ENCODE measurements at regions not wholly inside any gene's neighbourhood (a gene's known extent, or its start where the extent isn't known, plus 50 kb on each side); places are given as distances from the start of the nearest gene placed in this dataset.

DNA sequence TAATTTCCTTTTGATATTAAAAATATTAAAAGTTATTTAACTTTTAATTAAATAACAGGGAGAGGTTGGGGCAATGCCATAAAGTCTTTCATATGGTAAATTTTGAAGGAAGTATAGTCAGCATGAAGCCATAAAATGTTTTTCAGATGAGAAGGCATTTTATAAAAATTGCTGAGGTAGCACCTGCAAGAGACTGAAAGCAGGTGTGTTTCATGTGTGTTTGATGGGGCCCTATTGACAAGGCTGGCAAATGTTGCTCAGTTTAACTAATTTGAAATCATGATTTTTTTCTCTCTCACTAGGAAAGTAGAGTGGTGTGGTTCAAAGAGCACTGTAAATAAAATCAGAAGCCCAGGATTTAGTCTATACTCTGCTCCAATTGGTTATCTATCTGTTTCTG is 805.8 kb upstream of the C9orf72 start:
- H3K4me3 ChIP-seq (ENCODE audit: low read length) = no peak overlapping the region
- no peak for DNase-seq (ENCODE audit: low read depth)
- TF ChIP-seq, protein P1, sequence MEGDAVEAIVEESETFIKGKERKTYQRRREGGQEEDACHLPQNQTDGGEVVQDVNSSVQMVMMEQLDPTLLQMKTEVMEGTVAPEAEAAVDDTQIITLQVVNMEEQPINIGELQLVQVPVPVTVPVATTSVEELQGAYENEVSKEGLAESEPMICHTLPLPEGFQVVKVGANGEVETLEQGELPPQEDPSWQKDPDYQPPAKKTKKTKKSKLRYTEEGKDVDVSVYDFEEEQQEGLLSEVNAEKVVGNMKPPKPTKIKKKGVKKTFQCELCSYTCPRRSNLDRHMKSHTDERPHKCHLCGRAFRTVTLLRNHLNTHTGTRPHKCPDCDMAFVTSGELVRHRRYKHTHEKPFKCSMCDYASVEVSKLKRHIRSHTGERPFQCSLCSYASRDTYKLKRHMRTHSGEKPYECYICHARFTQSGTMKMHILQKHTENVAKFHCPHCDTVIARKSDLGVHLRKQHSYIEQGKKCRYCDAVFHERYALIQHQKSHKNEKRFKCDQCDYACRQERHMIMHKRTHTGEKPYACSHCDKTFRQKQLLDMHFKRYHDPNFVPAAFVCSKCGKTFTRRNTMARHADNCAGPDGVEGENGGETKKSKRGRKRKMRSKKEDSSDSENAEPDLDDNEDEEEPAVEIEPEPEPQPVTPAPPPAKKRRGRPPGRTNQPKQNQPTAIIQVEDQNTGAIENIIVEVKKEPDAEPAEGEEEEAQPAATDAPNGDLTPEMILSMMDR (conservative IDR thresholded peaks at IDR 0.05; ENCODE audit: low read length) = no peak

DNA sequence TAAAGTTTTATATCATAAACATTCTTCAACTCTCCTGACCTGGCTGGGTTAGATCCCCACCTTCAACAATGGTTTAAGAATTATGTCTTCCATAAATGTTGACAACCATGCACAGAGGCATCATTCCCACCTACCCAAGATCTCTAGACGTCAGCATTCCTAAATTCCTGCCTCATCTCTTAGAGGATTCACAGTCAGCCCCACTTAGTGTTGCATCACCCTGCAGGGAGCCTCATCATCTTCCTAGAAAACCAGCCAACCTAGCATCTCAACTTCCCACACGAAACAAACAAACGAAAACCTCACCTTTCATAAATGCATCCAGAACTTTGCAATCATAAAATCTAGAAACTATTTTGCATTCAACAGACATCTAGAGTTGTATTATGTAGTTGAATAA is 816.1 kb upstream of the C9orf72 start:
- TF ChIP-seq, protein P1 (conservative IDR thresholded peaks at IDR 0.05; ENCODE audit: low read length) = no peak
- DNase-seq (ENCODE audit: low read depth) = no peak
- no peak overlapping the region for H3K4me3 ChIP-seq (ENCODE audit: low read length)

DNA sequence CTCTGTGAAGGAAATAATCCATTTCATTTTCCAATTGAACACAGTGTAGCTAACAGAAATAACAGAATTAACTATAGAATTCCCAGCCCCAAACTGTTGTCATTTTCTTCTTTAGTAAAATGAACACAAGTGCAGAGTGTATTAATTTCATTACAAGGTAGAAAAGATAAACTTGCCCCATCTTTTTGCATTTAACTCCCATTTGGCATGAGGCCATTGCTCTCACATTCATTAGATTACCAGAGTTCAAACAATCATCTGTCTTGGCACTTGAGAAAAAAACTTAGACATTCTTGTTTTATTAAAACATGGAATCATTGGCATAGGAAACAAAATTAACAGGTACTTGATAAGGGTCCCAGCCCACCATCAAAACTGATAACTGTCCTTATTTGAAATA is 821.5 kb upstream of the C9orf72 start:
- TF ChIP-seq, protein P1 (conservative IDR thresholded peaks at IDR 0.05; ENCODE audit: low read length) = no peak
- H3K4me3 ChIP-seq (ENCODE audit: low read length) = no peak overlapping the region
- no peak for DNase-seq (ENCODE audit: low read depth)

DNA sequence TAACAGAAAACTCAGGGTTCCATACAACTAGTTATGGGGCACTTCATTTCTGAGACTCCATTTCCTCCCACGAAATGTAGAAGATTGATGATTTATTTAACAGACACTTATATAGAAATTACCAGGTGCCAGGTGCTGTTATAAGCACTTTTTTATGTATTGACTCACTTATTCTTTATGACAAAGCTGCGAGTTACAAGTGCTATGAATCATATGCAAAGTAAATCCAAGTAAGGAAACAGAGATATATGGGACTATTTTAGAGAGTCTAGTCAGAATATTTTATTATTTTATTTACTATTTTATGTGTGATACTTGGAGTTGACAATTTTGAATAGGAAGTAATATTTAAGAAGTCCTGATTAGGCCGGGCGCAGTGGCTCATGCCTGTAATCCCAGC is 822.8 kb upstream of the C9orf72 start:
- no peak overlapping the region for H3K4me3 ChIP-seq (ENCODE audit: low read length)
- no peak for DNase-seq (ENCODE audit: low read depth)
- TF ChIP-seq, protein P1 (conservative IDR thresholded peaks at IDR 0.05; ENCODE audit: low read length) = no peak

DNA sequence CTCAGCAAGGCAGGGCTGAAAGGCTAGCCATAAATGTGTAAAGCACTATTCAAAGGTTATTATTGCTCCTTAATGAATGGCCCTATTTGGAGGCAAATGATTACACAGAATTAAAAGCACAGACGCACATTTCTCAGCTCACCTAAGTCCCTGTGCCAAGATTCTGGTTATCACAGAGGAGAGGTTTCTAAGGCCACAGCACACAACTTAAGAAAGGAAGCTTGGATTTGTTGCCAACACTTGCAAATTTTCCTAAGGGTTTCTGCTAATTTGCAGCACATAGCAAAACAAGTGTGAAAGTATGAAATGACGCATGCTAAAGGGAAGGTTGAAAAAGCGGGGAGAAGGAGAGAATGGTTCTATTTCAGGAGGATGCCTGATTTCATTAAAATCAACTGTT is 834.1 kb upstream of the C9orf72 start:
- no peak overlapping the region for H3K4me3 ChIP-seq (ENCODE audit: low read length)
- TF ChIP-seq, protein P1 (conservative IDR thresholded peaks at IDR 0.05; ENCODE audit: low read length) = no peak
- no peak for DNase-seq (ENCODE audit: low read depth)

DNA sequence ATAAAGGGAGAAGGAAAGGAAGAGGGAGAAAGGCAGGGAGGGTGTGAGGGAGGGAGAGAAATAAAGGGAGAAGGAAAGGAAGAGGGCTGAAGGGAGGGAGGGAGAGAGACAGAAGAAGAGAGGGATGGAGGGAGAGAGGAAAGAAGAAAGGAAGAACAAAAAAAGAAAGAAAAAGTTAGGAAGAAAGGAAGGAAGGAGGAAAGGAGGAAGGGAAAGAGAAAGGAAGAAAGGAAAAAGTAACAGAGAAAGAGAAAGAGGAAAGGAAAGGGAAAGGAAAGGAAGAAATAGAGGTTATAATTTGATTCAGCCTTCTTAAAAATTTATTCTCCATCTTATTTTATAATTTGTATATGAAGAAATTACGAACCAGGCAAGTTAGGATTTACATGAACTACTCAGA is 836.6 kb upstream of the C9orf72 start:
- no peak for DNase-seq (ENCODE audit: low read depth)
- H3K4me3 ChIP-seq (ENCODE audit: low read length) = no peak overlapping the region
- TF ChIP-seq, protein P1 (conservative IDR thresholded peaks at IDR 0.05; ENCODE audit: low read length) = no peak

DNA sequence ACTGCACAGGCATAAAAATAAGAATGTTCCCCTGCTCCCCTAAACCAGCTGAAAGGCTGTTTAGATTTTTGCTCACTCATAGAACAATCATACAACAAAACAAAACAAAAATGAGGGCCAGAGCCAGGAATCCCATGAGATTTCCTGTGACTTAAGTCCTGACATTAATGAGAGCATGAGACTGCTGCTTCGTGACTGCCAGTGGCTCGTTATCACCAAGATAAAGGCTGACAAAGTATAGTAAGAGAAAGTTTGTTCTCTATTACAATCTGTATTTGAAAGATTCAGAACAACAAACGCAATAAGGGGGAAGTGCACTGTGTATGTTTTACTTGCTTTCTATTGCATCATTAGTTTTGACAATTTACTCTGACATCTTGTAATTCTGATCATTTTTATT is 837.1 kb upstream of the C9orf72 start:
- no peak overlapping the region for H3K4me3 ChIP-seq (ENCODE audit: low read length)
- no peak for DNase-seq (ENCODE audit: low read depth)
- TF ChIP-seq, protein P1 (conservative IDR thresholded peaks at IDR 0.05; ENCODE audit: low read length) = no peak

All from AG10803 (cell line).